ENCODE measurements at regions not wholly inside any gene's neighbourhood (a gene's known extent, or its start where the extent isn't known, plus 50 kb on each side); places are given as distances from the start of the nearest gene placed in this dataset.

GRCh38 chr9:86697999-86698398, 249.3 kb downstream of the GAS1 start:
- TF ChIP-seq, protein P1, sequence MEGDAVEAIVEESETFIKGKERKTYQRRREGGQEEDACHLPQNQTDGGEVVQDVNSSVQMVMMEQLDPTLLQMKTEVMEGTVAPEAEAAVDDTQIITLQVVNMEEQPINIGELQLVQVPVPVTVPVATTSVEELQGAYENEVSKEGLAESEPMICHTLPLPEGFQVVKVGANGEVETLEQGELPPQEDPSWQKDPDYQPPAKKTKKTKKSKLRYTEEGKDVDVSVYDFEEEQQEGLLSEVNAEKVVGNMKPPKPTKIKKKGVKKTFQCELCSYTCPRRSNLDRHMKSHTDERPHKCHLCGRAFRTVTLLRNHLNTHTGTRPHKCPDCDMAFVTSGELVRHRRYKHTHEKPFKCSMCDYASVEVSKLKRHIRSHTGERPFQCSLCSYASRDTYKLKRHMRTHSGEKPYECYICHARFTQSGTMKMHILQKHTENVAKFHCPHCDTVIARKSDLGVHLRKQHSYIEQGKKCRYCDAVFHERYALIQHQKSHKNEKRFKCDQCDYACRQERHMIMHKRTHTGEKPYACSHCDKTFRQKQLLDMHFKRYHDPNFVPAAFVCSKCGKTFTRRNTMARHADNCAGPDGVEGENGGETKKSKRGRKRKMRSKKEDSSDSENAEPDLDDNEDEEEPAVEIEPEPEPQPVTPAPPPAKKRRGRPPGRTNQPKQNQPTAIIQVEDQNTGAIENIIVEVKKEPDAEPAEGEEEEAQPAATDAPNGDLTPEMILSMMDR (conservative IDR thresholded peaks at IDR 0.05) = no peak
- no peak for TF ChIP-seq EZH2 (IDR thresholded peaks at IDR 0.05; ENCODE audit: low read depth)

Measured in PC-9 (cell line).